22Rv1 (cell line): ENCODE measurements at regions not wholly inside any gene's neighbourhood (a gene's known extent, or its start where the extent isn't known, plus 50 kb on each side); places are given as distances from the start of the nearest gene placed in this dataset.

ENCODE experiments used
- ZFX ChIP-seq: fragments of 450-650 bp; IDR thresholded peaks from 2 replicates; pipeline ENCODE4 v1.6.1; 2017; ENCODE audit warnings: antibody characterized with exemption, borderline replicate concordance
- TF ChIP-seq, protein P1 (sequence below): fragments of 450-650 bp; IDR thresholded peaks from 2 replicates; pipeline ENCODE4 v1.5.1; 2017; ENCODE audit warnings: mild to moderate bottlenecking

DNA sequence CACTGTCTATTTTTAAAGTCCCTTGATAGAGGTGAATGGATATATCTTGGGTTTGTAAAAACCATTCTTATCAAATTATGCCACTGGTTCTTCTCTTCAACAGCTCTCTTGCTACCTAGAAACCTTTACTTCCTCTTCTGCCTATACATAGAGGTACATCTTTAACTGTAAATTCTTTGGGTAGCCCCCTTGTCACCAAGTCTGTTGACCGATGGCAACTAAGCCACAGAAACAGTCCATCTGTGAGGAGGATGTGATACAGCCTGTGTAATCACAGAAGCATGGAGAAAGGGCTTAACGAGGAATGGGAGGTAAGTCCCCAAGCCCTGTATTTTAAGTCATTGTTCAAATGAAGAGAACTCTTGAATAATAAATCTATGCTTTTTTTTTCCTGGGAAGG, 246.5 kb upstream of the MDFIC2 start:
- TF ChIP-seq, protein P1, sequence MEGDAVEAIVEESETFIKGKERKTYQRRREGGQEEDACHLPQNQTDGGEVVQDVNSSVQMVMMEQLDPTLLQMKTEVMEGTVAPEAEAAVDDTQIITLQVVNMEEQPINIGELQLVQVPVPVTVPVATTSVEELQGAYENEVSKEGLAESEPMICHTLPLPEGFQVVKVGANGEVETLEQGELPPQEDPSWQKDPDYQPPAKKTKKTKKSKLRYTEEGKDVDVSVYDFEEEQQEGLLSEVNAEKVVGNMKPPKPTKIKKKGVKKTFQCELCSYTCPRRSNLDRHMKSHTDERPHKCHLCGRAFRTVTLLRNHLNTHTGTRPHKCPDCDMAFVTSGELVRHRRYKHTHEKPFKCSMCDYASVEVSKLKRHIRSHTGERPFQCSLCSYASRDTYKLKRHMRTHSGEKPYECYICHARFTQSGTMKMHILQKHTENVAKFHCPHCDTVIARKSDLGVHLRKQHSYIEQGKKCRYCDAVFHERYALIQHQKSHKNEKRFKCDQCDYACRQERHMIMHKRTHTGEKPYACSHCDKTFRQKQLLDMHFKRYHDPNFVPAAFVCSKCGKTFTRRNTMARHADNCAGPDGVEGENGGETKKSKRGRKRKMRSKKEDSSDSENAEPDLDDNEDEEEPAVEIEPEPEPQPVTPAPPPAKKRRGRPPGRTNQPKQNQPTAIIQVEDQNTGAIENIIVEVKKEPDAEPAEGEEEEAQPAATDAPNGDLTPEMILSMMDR, result no peak
- TF ChIP-seq ZFX, result no peak
